ENCODE measurements at regions not wholly inside any gene's neighbourhood (a gene's known extent, or its start where the extent isn't known, plus 50 kb on each side); places are given as distances from the start of the nearest gene placed in this dataset.

DNA sequence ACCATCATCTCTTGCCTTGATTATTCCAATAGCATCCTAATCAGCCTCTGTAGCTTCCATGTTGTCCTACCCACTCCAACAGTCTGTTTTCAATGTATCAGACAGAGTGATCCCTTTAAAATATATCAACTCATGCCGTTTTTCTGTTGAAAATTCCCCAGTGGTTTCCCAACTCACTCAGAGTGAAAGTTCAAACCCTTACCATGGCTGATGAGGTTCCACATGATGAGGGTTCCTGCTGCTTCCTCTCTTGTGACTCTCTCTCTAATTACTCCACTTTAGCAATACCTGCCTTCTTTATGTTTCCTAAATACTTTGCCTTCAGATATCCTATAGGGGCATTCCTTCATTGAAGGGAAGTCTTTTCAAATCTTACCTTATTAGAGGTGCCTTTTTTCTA lies 334.7 kb downstream of the PPP1R2C start:
- TF ChIP-seq, protein P1, sequence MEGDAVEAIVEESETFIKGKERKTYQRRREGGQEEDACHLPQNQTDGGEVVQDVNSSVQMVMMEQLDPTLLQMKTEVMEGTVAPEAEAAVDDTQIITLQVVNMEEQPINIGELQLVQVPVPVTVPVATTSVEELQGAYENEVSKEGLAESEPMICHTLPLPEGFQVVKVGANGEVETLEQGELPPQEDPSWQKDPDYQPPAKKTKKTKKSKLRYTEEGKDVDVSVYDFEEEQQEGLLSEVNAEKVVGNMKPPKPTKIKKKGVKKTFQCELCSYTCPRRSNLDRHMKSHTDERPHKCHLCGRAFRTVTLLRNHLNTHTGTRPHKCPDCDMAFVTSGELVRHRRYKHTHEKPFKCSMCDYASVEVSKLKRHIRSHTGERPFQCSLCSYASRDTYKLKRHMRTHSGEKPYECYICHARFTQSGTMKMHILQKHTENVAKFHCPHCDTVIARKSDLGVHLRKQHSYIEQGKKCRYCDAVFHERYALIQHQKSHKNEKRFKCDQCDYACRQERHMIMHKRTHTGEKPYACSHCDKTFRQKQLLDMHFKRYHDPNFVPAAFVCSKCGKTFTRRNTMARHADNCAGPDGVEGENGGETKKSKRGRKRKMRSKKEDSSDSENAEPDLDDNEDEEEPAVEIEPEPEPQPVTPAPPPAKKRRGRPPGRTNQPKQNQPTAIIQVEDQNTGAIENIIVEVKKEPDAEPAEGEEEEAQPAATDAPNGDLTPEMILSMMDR (IDR thresholded peaks at IDR 0.05): no peak
- no peak for TF ChIP-seq POLR2A (IDR thresholded peaks at IDR 0.05)
